ENCODE measurements at regions not wholly inside any gene's neighbourhood (a gene's known extent, or its start where the extent isn't known, plus 50 kb on each side); places are given as distances from the start of the nearest gene placed in this dataset.

GRCh38 chr6:147150293-147150692 lies 53.9 kb upstream of the STXBP5 start:
- DNase-seq (ENCODE audit: low read depth) = no peak
- no peak for TF ChIP-seq CTCF (IDR thresholded peaks at IDR 0.05; ENCODE audit: insufficient read depth, low read length)
- no peak overlapping the region for H3K4me3 ChIP-seq (ENCODE audit: low read depth, low read length)
